ENCODE measurements at regions not wholly inside any gene's neighbourhood (a gene's known extent, or its start where the extent isn't known, plus 50 kb on each side); places are given as distances from the start of the nearest gene placed in this dataset.

DNA sequence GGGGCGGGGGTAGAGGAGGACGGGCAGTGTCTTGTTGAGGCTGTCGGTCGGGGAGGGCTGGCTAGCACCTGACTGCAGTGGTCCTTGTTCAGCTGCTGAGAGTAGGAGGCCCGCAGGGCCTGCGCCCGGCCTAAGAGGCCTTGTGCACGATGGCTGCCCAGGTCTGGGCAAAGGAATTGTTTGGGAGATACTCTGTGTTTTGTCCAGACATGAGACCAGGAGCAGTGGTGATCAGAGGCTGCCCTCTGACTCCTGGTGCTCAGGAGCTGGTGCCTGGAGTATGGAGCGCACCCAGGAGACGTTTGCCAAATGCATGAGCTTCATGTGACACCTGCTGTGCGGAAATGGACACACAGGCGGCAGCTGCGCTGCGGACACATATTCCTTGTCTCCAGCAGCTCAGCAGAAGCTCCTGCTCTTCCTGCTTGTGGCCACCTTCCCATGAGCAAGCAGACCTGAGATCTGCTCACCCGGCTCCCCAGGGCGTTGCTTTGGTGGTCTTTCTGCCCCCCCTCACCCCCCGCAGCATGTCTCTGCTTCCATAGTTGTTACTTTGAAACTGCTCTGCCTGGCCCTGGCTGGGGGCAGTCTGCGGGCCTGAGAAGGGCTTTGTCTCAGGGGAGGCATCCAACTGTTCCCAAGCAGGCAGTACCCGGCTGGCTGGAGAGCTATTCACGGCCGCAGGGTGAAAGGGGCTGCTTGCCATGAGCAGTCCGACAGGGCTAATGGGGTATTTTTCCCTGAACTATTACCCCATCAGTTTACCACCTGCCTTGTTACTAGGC is 163.9 kb downstream of the TEX29 start:
- TF ChIP-seq, protein P1, sequence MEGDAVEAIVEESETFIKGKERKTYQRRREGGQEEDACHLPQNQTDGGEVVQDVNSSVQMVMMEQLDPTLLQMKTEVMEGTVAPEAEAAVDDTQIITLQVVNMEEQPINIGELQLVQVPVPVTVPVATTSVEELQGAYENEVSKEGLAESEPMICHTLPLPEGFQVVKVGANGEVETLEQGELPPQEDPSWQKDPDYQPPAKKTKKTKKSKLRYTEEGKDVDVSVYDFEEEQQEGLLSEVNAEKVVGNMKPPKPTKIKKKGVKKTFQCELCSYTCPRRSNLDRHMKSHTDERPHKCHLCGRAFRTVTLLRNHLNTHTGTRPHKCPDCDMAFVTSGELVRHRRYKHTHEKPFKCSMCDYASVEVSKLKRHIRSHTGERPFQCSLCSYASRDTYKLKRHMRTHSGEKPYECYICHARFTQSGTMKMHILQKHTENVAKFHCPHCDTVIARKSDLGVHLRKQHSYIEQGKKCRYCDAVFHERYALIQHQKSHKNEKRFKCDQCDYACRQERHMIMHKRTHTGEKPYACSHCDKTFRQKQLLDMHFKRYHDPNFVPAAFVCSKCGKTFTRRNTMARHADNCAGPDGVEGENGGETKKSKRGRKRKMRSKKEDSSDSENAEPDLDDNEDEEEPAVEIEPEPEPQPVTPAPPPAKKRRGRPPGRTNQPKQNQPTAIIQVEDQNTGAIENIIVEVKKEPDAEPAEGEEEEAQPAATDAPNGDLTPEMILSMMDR (conservative IDR thresholded peaks at IDR 0.05; ENCODE audit: low read depth, low read length) = no peak
- TF ChIP-seq EZH2 (IDR thresholded peaks at IDR 0.05; ENCODE audit: borderline replicate concordance, low read depth, low read length, poor library complexity, severe bottlenecking) = no peak
